ENCODE measurements at regions not wholly inside any gene's neighbourhood (a gene's known extent, or its start where the extent isn't known, plus 50 kb on each side); places are given as distances from the start of the nearest gene placed in this dataset.

DNA sequence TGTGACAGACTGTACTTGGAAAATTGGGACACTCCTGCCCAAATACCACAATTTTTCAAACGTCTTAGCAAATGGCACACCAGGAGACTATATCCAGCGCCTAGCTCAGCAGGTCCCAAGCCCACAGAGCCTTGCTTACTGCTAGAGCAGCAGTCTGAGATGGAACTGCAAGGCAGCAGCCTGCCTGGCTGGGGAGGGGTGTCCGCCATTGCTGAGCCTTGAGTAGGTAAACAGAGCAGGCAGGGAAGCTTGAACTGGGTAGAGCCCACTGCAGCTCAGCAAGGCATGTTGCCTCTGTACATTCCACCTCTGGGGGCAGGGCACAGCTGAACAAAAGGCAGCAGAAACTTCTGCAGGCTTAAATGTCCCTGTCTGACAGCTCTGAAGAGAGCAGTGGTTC, 1003.3 kb upstream of the MAP3K7 start:
- Histone ChIP-seq H3K18ac (ENCODE audit: extremely low read depth, low read length) (no peak overlapping the region), H2AFZ (ENCODE audit: low read length) (no peak overlapping the region), H3K23ac (ENCODE audit: insufficient read length) (no peak overlapping the region), H4K20me1 (replicated peaks in 1 of 2; ENCODE audit: control insufficient read depth in 1 of 2, insufficient read depth in 2 of 2, low read length in 2 of 2) (no peaks in the 10 kb centered on the region), H3K9me3 (ENCODE audit: insufficient read depth in 2 of 2, low read depth in 1 of 2, low read length in 1 of 2) (no peaks in the 10 kb centered on the region), H3K23me2 (ENCODE audit: low read depth, low read length) (no peaks in the 10 kb centered on the region), H3K4me1 (replicated peaks in 1 of 4; ENCODE audit: control insufficient read depth in 3 of 4, insufficient read depth in 4 of 4, low read length in 3 of 4) (no peaks in the 10 kb centered on the region), H3K9ac (replicated peaks in 1 of 4; ENCODE audit: extremely low read depth in 1 of 4, low read depth in 3 of 4, low read length in 3 of 4) (no peak overlapping the region), H4K5ac (ENCODE audit: insufficient read length, low read depth, low read length) (no peak overlapping the region), H3K36me3 (ENCODE audit: control insufficient read depth in 2 of 4, insufficient read depth in 4 of 4, low read length in 3 of 4) (no peaks in the 10 kb centered on the region), H2BK15ac (ENCODE audit: low read length) (no peak overlapping the region), H2BK120ac (replicated peaks; ENCODE audit: low read depth, low read length) (no peak overlapping the region), H3K4me3 (ENCODE audit: extremely low read depth in 1 of 4, insufficient read depth in 2 of 4, low read depth in 3 of 4, low read length in 4 of 4) (no peak overlapping the region), H3K56ac (replicated peaks; ENCODE audit: insufficient read length, low read depth, low read length) (no peak overlapping the region), H2AK5ac (ENCODE audit: low read depth, low read length) (no peak overlapping the region), H3K14ac (ENCODE audit: insufficient read length) (no peak overlapping the region), H2BK12ac (ENCODE audit: low read depth, low read length) (no peak overlapping the region), H4K91ac (replicated peaks; ENCODE audit: insufficient read length, low read length) (no peak overlapping the region), H3K4ac (replicated peaks; ENCODE audit: insufficient read length, low read depth, low read length) (no peak overlapping the region), H3K4me2 (ENCODE audit: insufficient read depth in 1 of 2, low read depth in 2 of 2, low read length in 2 of 2) (no peak overlapping the region), H3K27me3 (replicated peaks in 1 of 4; ENCODE audit: control insufficient read depth in 3 of 4, extremely low read depth in 1 of 4, insufficient read depth in 3 of 4, low read length in 3 of 4) (no peaks in the 10 kb centered on the region), H3K79me1 (ENCODE audit: low read depth, low read length) (no peaks in the 10 kb centered on the region), H2BK5ac (ENCODE audit: low read depth, low read length) (no peak overlapping the region), H2BK20ac (ENCODE audit: low read length) (no peak overlapping the region), H4K8ac (ENCODE audit: extremely low read depth, insufficient read depth, low read length) (no peak overlapping the region), H3K27ac (ENCODE audit: low read depth, low read length) (no peak overlapping the region), H3K79me2 (ENCODE audit: control insufficient read depth in 1 of 2, insufficient read depth in 2 of 2, low read length in 2 of 2) (no peaks in the 10 kb centered on the region)
- DNase-seq (ENCODE audit: low read depth in 1 of 2, low spot score in 2 of 2): no peak
- POLR2A ChIA-PET (ENCODE audit: partially characterized antibody): no interaction called here
- CTCF ChIA-PET (ENCODE audit: partially characterized antibody): interaction anchor here (1.2 kb wide), 1 partner anchor 18 kb away, joined by 3 read pairs; no protein-coding TSS in a partner anchor
- 57% methylated on average over 3 of the region's 3 CpGs; no CpG with 5 or more reads in 1 of the 2 experiments for WGBS, 2 experiments (ENCODE audit: extremely low coverage in 1 of 2, insufficient coverage in 1 of 2, insufficient read length in 1 of 2, insufficient replicate concordance in 2 of 2, low coverage in 1 of 2, low lambda C conversion rate in 2 of 2, missing lambda C conversion rate in 1 of 2)
- FAIRE-seq: no peak
- no peak for TF ChIP-seq PHF8 (conservative IDR thresholded peaks at IDR 0.05; ENCODE audit: low read depth, low read length)
- TF ChIP-seq TAF1 (IDR thresholded peaks at IDR 0.05; ENCODE audit: low read depth, low read length): no peak
- TF ChIP-seq TAF7 (optimal IDR thresholded peaks at IDR 0.05; ENCODE audit: borderline replicate concordance, low read depth, low read length): no peak
- TF ChIP-seq RNF2 (IDR thresholded peaks at IDR 0.05; ENCODE audit: borderline replicate concordance, low read depth, low read length, missing control alignments, poor library complexity, severe bottlenecking): no peak
- TF ChIP-seq SRF (IDR thresholded peaks at IDR 0.05; ENCODE audit: low read depth, low read length): no peak
- TF ChIP-seq CHD1 (IDR thresholded peaks at IDR 0.05; ENCODE audit: low read depth, low read length): no peak
- TF ChIP-seq EP300 (IDR thresholded peaks at IDR 0.05; ENCODE audit: borderline replicate concordance in 1 of 2, low read depth in 2 of 2, low read length in 2 of 2): no peak
- TF ChIP-seq SIX5 (IDR thresholded peaks at IDR 0.05; ENCODE audit: low read depth, low read length): no peak
- no peak for TF ChIP-seq KDM1A (IDR thresholded peaks at IDR 0.05; ENCODE audit: borderline replicate concordance, low read length)
- TF ChIP-seq SUZ12 (IDR thresholded peaks at IDR 0.05; ENCODE audit: low read length): no peak
- TF ChIP-seq GTF2F1 (IDR thresholded peaks at IDR 0.05; ENCODE audit: borderline replicate concordance, low read depth, low read length): no peak
- TF ChIP-seq SP4 (IDR thresholded peaks at IDR 0.05; ENCODE audit: low read length): no peak
- no peak for TF ChIP-seq CTBP2 (IDR thresholded peaks at IDR 0.05; ENCODE audit: borderline replicate concordance, insufficient read depth, insufficient read length, low read length)
- TF ChIP-seq GABPA (IDR thresholded peaks at IDR 0.05; ENCODE audit: borderline replicate concordance, insufficient read depth, low read length): no peak

Data from H1 (cell line).